Body of pancreas (tissue), 4 donors: ENCODE measurements at regions not wholly inside any gene's neighbourhood (a gene's known extent, or its start where the extent isn't known, plus 50 kb on each side); places are given as distances from the start of the nearest gene placed in this dataset.

ENCODE experiments used
- POLR2A ChIP-seq, 3 donors: fragments of 450-650 bp; IDR thresholded peaks; one replicate each; pipeline ENCODE4 v1.6.1; 2016; ENCODE audit warnings: antibody characterized with exemption in 3 of 3, mild to moderate bottlenecking in 2 of 3
- TF ChIP-seq, protein P1 (sequence below), 7 experiments: fragments of 450-650 bp in 4 of 7; fragments of 200-600 bp in 3 of 7; sonication (generic) in 3 of 7; IDR thresholded peaks; one replicate each; pipeline ENCODE4 v1.5.1; 2016 to 2019; ENCODE audit warnings: antibody characterized with exemption in 7 of 7

- TF ChIP-seq, protein P1, sequence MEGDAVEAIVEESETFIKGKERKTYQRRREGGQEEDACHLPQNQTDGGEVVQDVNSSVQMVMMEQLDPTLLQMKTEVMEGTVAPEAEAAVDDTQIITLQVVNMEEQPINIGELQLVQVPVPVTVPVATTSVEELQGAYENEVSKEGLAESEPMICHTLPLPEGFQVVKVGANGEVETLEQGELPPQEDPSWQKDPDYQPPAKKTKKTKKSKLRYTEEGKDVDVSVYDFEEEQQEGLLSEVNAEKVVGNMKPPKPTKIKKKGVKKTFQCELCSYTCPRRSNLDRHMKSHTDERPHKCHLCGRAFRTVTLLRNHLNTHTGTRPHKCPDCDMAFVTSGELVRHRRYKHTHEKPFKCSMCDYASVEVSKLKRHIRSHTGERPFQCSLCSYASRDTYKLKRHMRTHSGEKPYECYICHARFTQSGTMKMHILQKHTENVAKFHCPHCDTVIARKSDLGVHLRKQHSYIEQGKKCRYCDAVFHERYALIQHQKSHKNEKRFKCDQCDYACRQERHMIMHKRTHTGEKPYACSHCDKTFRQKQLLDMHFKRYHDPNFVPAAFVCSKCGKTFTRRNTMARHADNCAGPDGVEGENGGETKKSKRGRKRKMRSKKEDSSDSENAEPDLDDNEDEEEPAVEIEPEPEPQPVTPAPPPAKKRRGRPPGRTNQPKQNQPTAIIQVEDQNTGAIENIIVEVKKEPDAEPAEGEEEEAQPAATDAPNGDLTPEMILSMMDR (IDR thresholded peaks at IDR 0.05), result no peak
- TF ChIP-seq POLR2A (IDR thresholded peaks at IDR 0.05), result no peak
These were observed 76.0 kb upstream of the FAM47B start for GRCh38 chrX:34866646-34867045.
